HCT116 (cell line): ENCODE measurements at regions not wholly inside any gene's neighbourhood (a gene's known extent, or its start where the extent isn't known, plus 50 kb on each side); places are given as distances from the start of the nearest gene placed in this dataset.

Source experiments
- MAX ChIP-seq: IDR thresholded peaks from 2 replicates; pipeline ENCODE4 v1.6.1; 2012
- SP1 ChIP-seq: IDR thresholded peaks from 2 replicates; pipeline ENCODE4 v1.6.1; 2012; ENCODE audit warnings: low read depth

DNA sequence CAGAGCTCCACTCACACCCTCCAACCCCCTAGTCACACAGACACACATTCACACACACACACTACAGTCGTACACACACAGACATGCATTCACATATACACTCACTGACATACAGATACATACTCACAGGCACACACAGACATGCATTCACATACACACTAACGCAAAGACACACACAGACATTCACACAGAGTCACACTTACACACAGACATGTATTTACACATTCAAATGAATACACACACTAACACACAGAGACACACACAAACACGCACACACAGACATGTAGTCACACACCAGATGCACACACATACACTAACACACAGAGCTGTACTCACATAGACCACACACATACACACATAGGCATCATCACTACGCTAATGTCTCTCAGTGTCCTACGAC, 58.0 kb upstream of the MYL10 start:
- TF ChIP-seq SP1 = no peak
- TF ChIP-seq MAX = no peak
